NB4 (cell line): ENCODE measurements at regions not wholly inside any gene's neighbourhood (a gene's known extent, or its start where the extent isn't known, plus 50 kb on each side); places are given as distances from the start of the nearest gene placed in this dataset.

Experiments
- DNase-seq: peaks from one replicate; pipeline ENCODE4 v3.0.0; 2010; ENCODE audit warnings: low read depth
- H3K4me3 ChIP-seq: one replicate; pipeline ENCODE4 v1.5.1; 2011; ENCODE audit warnings: mild to moderate bottlenecking, low read depth, low read length, moderate library complexity
- MAX ChIP-seq: IDR thresholded peaks from 2 replicates; pipeline ENCODE4 v1.6.1; 2011; ENCODE audit warnings: low read depth, low read length
- MYC ChIP-seq: IDR thresholded peaks from 2 replicates; pipeline ENCODE4 v1.6.1; 2011; ENCODE audit warnings: low read depth, low read length
- POLR2A ChIP-seq: IDR thresholded peaks from 2 replicates; pipeline ENCODE4 v1.6.1; 2011; ENCODE audit warnings: mild to moderate bottlenecking; ENCODE audit not compliant: insufficient read length; ENCODE audit errors: extremely low read depth
- TF ChIP-seq, protein P1 (sequence below): IDR thresholded peaks from one replicate; pipeline ENCODE4 v1.5.1; 2012; ENCODE audit warnings: low read depth, low read length

DNA sequence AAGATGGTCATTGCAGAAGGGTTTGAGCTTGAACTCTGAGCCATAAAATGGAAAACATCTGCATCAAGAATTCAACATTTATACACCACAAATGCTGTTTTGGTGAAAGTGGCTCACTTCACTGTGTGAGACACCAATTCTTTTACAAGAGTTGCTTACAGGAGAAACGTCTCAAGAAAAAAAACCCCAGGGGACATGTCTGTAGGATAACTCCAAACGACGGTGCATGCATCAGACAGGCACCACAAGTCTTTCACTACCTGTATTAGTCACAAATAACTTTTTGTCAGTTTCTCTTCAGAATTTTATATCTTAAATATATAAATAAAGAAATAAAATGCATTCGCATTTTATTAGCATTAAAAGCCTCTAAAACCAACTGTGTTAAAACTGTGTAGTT is 164.3 kb downstream of the EFHB start:
- TF ChIP-seq MYC = no peak
- no peak for TF ChIP-seq POLR2A
- no peak for TF ChIP-seq MAX
- TF ChIP-seq, protein P1, sequence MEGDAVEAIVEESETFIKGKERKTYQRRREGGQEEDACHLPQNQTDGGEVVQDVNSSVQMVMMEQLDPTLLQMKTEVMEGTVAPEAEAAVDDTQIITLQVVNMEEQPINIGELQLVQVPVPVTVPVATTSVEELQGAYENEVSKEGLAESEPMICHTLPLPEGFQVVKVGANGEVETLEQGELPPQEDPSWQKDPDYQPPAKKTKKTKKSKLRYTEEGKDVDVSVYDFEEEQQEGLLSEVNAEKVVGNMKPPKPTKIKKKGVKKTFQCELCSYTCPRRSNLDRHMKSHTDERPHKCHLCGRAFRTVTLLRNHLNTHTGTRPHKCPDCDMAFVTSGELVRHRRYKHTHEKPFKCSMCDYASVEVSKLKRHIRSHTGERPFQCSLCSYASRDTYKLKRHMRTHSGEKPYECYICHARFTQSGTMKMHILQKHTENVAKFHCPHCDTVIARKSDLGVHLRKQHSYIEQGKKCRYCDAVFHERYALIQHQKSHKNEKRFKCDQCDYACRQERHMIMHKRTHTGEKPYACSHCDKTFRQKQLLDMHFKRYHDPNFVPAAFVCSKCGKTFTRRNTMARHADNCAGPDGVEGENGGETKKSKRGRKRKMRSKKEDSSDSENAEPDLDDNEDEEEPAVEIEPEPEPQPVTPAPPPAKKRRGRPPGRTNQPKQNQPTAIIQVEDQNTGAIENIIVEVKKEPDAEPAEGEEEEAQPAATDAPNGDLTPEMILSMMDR = no peak
- DNase-seq = no peak
- H3K4me3 ChIP-seq = no peak overlapping the region

GRCh38 chr3:19765954-19766353 is 168.1 kb downstream of the EFHB start:
- TF ChIP-seq MAX = no peak
- TF ChIP-seq, protein P1 = no peak
- no peak for TF ChIP-seq MYC
- no peak for TF ChIP-seq POLR2A

DNA sequence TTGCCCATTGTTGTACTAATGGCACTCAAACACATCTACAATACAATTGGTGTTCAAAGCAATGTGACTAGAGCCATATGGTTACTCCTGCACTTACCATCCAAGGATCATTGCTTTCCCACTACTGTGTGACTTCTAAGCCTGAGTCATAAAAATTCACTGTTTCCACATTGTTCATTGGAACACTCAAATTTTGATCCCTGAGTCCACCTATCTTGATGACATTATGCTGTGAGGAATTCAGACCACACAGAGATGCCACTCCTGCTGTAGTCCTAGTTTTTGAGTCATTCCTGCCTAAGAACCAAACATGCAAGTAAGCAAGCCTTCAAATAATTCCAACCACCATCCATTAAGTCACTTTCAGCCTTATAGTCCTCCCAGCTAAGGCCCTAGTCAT is 176.2 kb downstream of the EFHB start:
- no peak for DNase-seq
- TF ChIP-seq, protein P1 = no peak
- H3K4me3 ChIP-seq = no peak overlapping the region

More at GRCh38 chr3:19765954-19766353, 168.1 kb downstream of the EFHB start:
- no peak overlapping the region for H3K4me3 ChIP-seq
- no peak for DNase-seq

DNA sequence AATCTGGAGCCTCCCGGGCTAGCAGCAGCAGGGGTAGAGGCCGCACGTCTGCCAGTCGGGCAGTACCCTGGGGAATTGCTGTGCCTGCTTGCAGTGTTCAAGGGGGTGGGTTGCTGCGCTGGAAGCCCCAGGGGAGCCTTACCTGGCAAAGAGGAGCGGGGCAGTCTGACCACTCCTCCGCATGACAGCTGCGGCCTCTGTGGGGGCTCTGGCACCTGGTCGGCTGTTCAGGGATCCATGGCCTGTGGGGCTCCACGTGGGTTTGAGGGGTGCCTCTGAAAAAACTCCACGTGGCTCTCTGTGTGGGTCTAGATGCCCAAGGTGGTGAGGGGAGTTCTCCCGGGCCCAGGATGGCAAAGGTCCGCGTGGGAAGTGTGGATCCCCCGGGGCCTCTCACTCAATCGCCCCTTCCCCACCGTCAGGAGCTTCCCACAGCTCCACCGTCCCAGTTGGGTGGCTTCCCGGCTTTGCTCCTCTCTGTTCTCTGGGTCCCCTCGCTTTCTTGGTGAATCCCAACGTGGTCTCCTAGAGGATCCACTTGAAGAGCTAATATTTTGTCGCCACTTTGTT is 184.5 kb downstream of the EFHB start:
- no peak for DNase-seq
- TF ChIP-seq MYC (no peak), MAX (no peak), POLR2A (no peak)
- TF ChIP-seq, protein P1 = no peak
- no peak overlapping the region for H3K4me3 ChIP-seq

GRCh38 chr3:19748782-19749447 is 185.1 kb downstream of the EFHB start:
- no peak for DNase-seq
- H3K4me3 ChIP-seq = no peak overlapping the region
- no peak for TF ChIP-seq POLR2A
- no peak for TF ChIP-seq MYC
- TF ChIP-seq, protein P1 = no peak
- TF ChIP-seq MAX = no peak

DNA sequence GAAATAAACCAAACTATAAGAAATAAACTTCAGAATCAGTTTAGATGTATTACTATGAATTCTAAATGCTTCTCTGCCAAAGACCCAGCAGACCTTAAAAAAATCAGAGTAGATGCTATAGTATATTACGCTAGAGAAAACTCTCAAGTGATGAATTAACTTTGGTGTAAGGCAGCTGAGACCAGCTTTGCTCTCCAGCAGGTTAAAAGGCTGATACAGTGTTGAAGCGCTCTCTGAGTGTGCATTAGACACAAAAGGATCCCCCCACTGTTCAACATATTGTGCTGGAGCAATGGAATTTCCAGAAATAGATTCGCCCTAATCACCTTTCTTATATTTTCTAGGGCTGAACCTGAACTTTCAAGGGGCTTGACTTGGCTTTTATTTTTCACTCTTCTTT is 190.0 kb downstream of the EFHB start:
- H3K4me3 ChIP-seq = no peak overlapping the region
- TF ChIP-seq, protein P1 = no peak
- TF ChIP-seq MAX (no peak), POLR2A (no peak), MYC (no peak)
- no peak for DNase-seq
